HEK293T (cell line): ENCODE measurements at regions not wholly inside any gene's neighbourhood (a gene's known extent, or its start where the extent isn't known, plus 50 kb on each side); places are given as distances from the start of the nearest gene placed in this dataset.

ENCODE experiments used
- CTCF ChIA-PET: fragments of 350-600 bp; formaldehyde crosslinking; extraction: SDS; loops from one replicate; lab custom pipeline; 2021; ENCODE audit warnings: antibody characterized with exemption, inconsistent platforms; lab: Yijun Ruan, JAX
- POLR2A ChIA-PET: fragments of 350-600 bp; formaldehyde crosslinking; extraction: SDS; loops from one replicate; lab custom pipeline; 2020; ENCODE audit warnings: antibody characterized with exemption, inconsistent platforms; lab: Yijun Ruan, JAX
- DNase-seq: peaks from one replicate; pipeline ENCODE4 v3.0.0; 2012; ENCODE audit warnings: mixed read lengths; ENCODE audit errors: extremely low spot score
- ARNT ChIP-seq: fragments of 450-650 bp; IDR thresholded peaks from 2 replicates; pipeline ENCODE4 v1.6.1; 2017; ENCODE audit warnings: mild to moderate bottlenecking
- BHLHE40 ChIP-seq: fragments of 450-650 bp; IDR thresholded peaks from 2 replicates; pipeline ENCODE4 v1.6.1; 2016; ENCODE audit warnings: mild to moderate bottlenecking, moderate library complexity, borderline replicate concordance
- CTBP1 ChIP-seq: fragments of 450-650 bp; IDR thresholded peaks from 2 replicates; pipeline ENCODE4 v1.6.1; 2016; ENCODE audit warnings: borderline replicate concordance
- ELF4 ChIP-seq: fragments of 450-650 bp; IDR thresholded peaks from 2 replicates; pipeline ENCODE4 v1.6.1; 2017; ENCODE audit warnings: antibody characterized with exemption
- FOXA1 ChIP-seq: fragments of 450-650 bp; IDR thresholded peaks from 2 replicates; pipeline ENCODE4 v1.6.1; 2016; ENCODE audit warnings: mild to moderate bottlenecking
- FOXK2 ChIP-seq: fragments of 450-650 bp; IDR thresholded peaks from 2 replicates; pipeline ENCODE4 v1.6.1; 2016; ENCODE audit warnings: mild to moderate bottlenecking
- FOXM1 ChIP-seq: fragments of 450-650 bp; IDR thresholded peaks from 2 replicates; pipeline ENCODE4 v1.6.1; 2017; ENCODE audit warnings: mild to moderate bottlenecking, borderline replicate concordance
- HDGF ChIP-seq: fragments of 450-650 bp; IDR thresholded peaks from 2 replicates; pipeline ENCODE4 v1.6.1; 2017; ENCODE audit warnings: antibody characterized with exemption, borderline replicate concordance
- L3MBTL2 ChIP-seq: fragments of 450-650 bp; conservative IDR thresholded peaks from 2 replicates; pipeline ENCODE4 v1.6.1; 2016; ENCODE audit warnings: mild to moderate bottlenecking
- LEF1 ChIP-seq: fragments of 450-650 bp; IDR thresholded peaks from 2 replicates; pipeline ENCODE4 v1.6.1; 2017; ENCODE audit warnings: mild to moderate bottlenecking, borderline replicate concordance
- PKNOX1 ChIP-seq: fragments of 450-650 bp; IDR thresholded peaks from 2 replicates; pipeline ENCODE4 v1.6.1; 2016
- SP1 ChIP-seq: fragments of 450-650 bp; IDR thresholded peaks from 2 replicates; pipeline ENCODE4 v1.6.1; 2017
- SUZ12 ChIP-seq: fragments of 450-650 bp; IDR thresholded peaks from 2 replicates; pipeline ENCODE4 v1.6.1; 2016; ENCODE audit warnings: mild to moderate bottlenecking
- TARDBP ChIP-seq: fragments of 450-650 bp; IDR thresholded peaks from 2 replicates; pipeline ENCODE4 v1.6.1; 2016
- ZNF384 ChIP-seq: fragments of 450-650 bp; IDR thresholded peaks from 2 replicates; pipeline ENCODE4 v1.6.1; 2016

GRCh38 chr4:1579901-1580691, 104.0 kb downstream of the FAM53A start:
- TF ChIP-seq PKNOX1, result peak; percentile 92
- no peak for TF ChIP-seq FOXK2
- TF ChIP-seq HDGF, result no peak
- no peak for TF ChIP-seq ZNF384
- CTCF ChIA-PET, result interaction anchor here (1.2 kb wide), 1 partner anchor 224 kb away, joined by 3 read pairs; no protein-coding TSS in a partner anchor

GRCh38 chr4:1579001-1579900, 104.9 kb downstream of the FAM53A start:
- TF ChIP-seq LEF1, result no peak
- no peak for TF ChIP-seq BHLHE40
- TF ChIP-seq ARNT, result no peak
- no peak for TF ChIP-seq FOXM1
- peak; percentile 85 for TF ChIP-seq TARDBP
- peak; percentile 73 for DNase-seq
- ChIA-PET POLR2A (no interaction called here), CTCF (interaction anchor here (1.2 kb wide), 1 partner anchor 223 kb away, joined by 3 read pairs; no protein-coding TSS in a partner anchor)

More at GRCh38 chr4:1579901-1580691, 104.0 kb downstream of the FAM53A start:
- POLR2A ChIA-PET, result no interaction called here
- peak; percentile 97 for DNase-seq

GRCh38 chr4:1578251-1578773, 105.8 kb downstream of the FAM53A start:
- CTCF ChIA-PET, result no interaction called here
- no peak for DNase-seq
- TF ChIP-seq CTBP1, result no peak
- TF ChIP-seq LEF1, result no peak
- no peak for TF ChIP-seq ELF4
- no peak for TF ChIP-seq PKNOX1
- no peak for TF ChIP-seq TARDBP
- no peak for TF ChIP-seq FOXK2
- no peak for TF ChIP-seq BHLHE40
- TF ChIP-seq FOXM1, result no peak
- TF ChIP-seq HDGF, result no peak
- TF ChIP-seq ARNT, result no peak
- TF ChIP-seq FOXA1, result no peak
- POLR2A ChIA-PET, result no interaction called here

- ChIA-PET CTCF (no interaction called here), POLR2A (no interaction called here)
- TF ChIP-seq LEF1, result no peak
- DNase-seq, result no peak
Measured at GRCh38 chr4:1577822-1578217, 106.3 kb downstream of the FAM53A start.

- POLR2A ChIA-PET, result no interaction called here
- no peak for TF ChIP-seq ZNF384
- TF ChIP-seq CTBP1, result no peak
- TF ChIP-seq SUZ12, result no peak
- DNase-seq, result no peak
- CTCF ChIA-PET, result no interaction called here
Measured at GRCh38 chr4:1576961-1577821, 106.9 kb downstream of the FAM53A start.

GRCh38 chr4:1576304-1576960, 107.7 kb downstream of the FAM53A start:
- ChIA-PET CTCF (no interaction called here), POLR2A (no interaction called here)
- no peak for DNase-seq
- TF ChIP-seq PKNOX1 (no peak), HDGF (no peak), LEF1 (no peak), TARDBP (no peak), ELF4 (no peak), L3MBTL2 (no peak), SP1 (no peak), FOXK2 (no peak), BHLHE40 (no peak), ARNT (no peak), FOXA1 (no peak)
